IMR-90 (cell line): ENCODE measurements at regions not wholly inside any gene's neighbourhood (a gene's known extent, or its start where the extent isn't known, plus 50 kb on each side); places are given as distances from the start of the nearest gene placed in this dataset.

Experiments
- ATAC-seq: fragments of 200-7000 bp; cut with Tn5 transposase; 2 replicates; pipeline ENCODE4 v1.9.1; 2020; ENCODE audit warnings: low read depth, mild to moderate bottlenecking, moderate library complexity
- BruUV-seq: library from RNA; stranded (reverse); fragments of 400-500 nt; replicated peaks from 2 replicates; lab custom pipeline; 2021; lab: Mats Ljungman, UMichigan
- CTCF ChIA-PET: fragments of 300-600 bp; formaldehyde crosslinking; extraction: SDS; loops from one replicate; lab custom pipeline; 2021; ENCODE audit warnings: antibody characterized with exemption; lab: Yijun Ruan, JAX
- POLR2A ChIA-PET: fragments of 300-600 bp; sonication (Branson Sonifier 250); formaldehyde crosslinking; loops from one replicate; lab custom pipeline; 2022; ENCODE audit warnings: antibody characterized with exemption; ENCODE audit not compliant: unreplicated experiment; lab: Charles Lee
- DNase-seq: peaks from one replicate; pipeline ENCODE4 v3.0.0; 2013
- H2AFZ ChIP-seq: replicated peaks from 2 replicates; pipeline ENCODE3; 2013; ENCODE audit warnings: low read length, mild to moderate bottlenecking; ENCODE audit not compliant: poor library complexity
- H2AK5ac ChIP-seq: 2 replicates; pipeline ENCODE4 v1.6.1; 2013; ENCODE audit warnings: low read depth, low read length, inconsistent platforms
- H2AK9ac ChIP-seq: replicated peaks from 2 replicates; pipeline ENCODE3; 2013; ENCODE audit warnings: mild to moderate bottlenecking, low read depth, low read length, moderate library complexity; ENCODE audit not compliant: poor library complexity
- H2BK120ac ChIP-seq: 2 replicates; pipeline ENCODE4 v1.6.1; 2013; ENCODE audit warnings: low read depth, low read length, inconsistent platforms
- H2BK15ac ChIP-seq: 3 replicates; pipeline ENCODE4 v1.6.1; 2013; ENCODE audit warnings: low read depth, low read length, inconsistent platforms
- H2BK20ac ChIP-seq: 2 replicates; pipeline ENCODE4 v1.6.1; 2013; ENCODE audit warnings: low read depth, mild to moderate bottlenecking, inconsistent platforms, low read length, moderate library complexity
- H2BK5ac ChIP-seq: 2 replicates; pipeline ENCODE4 v1.6.1; 2013; ENCODE audit warnings: mild to moderate bottlenecking, low read depth, low read length, inconsistent platforms; ENCODE audit not compliant: poor library complexity, severe bottlenecking
- H3K14ac ChIP-seq: replicated peaks from 2 replicates; pipeline ENCODE4 v1.6.1; 2013; ENCODE audit warnings: low read depth, low read length, inconsistent platforms
- H3K18ac ChIP-seq: 2 replicates; pipeline ENCODE4 v1.6.1; 2013; ENCODE audit warnings: low read depth, low read length, control low read depth
- H3K23ac ChIP-seq: 2 replicates; pipeline ENCODE4 v1.6.1; 2013; ENCODE audit warnings: low read depth, low read length, inconsistent platforms
- H3K27ac ChIP-seq: 2 replicates; pipeline ENCODE4 v1.5.1; 2013; ENCODE audit warnings: mild to moderate bottlenecking, control low read depth, low read length; ENCODE audit not compliant: insufficient read depth
- H3K27me3 ChIP-seq: 2 replicates; pipeline ENCODE4 v1.6.1; 2013; ENCODE audit warnings: low read length; ENCODE audit not compliant: control insufficient read depth, insufficient read depth
- H3K36me3 ChIP-seq: 2 replicates; pipeline ENCODE4 v1.6.1; 2013; ENCODE audit warnings: low read length, mixed read lengths; ENCODE audit not compliant: control insufficient read depth, insufficient read depth
- H3K4ac ChIP-seq: 2 replicates; pipeline ENCODE4 v1.6.1; 2013; ENCODE audit warnings: low read depth, low read length, inconsistent platforms
- H3K4me1 ChIP-seq: 2 replicates; pipeline ENCODE4 v1.6.1; 2013; ENCODE audit warnings: low read length, mixed read lengths; ENCODE audit not compliant: control insufficient read depth, insufficient read depth
- H3K4me2 ChIP-seq: 2 replicates; pipeline ENCODE4 v1.6.1; 2013; ENCODE audit warnings: low read depth, mild to moderate bottlenecking, control low read depth, low read length, moderate library complexity
- H3K4me3 ChIP-seq: 2 replicates; pipeline ENCODE4 v1.5.1; 2013; ENCODE audit warnings: low read depth, mild to moderate bottlenecking, control low read depth, low read length, moderate library complexity; ENCODE audit not compliant: insufficient read depth
- H3K56ac ChIP-seq: 2 replicates; pipeline ENCODE4 v1.6.1; 2013; ENCODE audit warnings: low read length, inconsistent platforms; ENCODE audit not compliant: insufficient read depth; ENCODE audit errors: extremely low read depth
- H3K79me1 ChIP-seq, 2 experiments: 2 replicates each; pipeline ENCODE4 v1.6.1; 2013; ENCODE audit warnings: low read length in 2 of 2, inconsistent platforms in 1 of 2, low read depth in 1 of 2
- H3K9ac ChIP-seq: 2 replicates; pipeline ENCODE4 v1.6.1; 2013; ENCODE audit warnings: low read depth, low read length, control low read depth
- H3K9me1 ChIP-seq: 2 replicates; pipeline ENCODE4 v1.6.1; 2013; ENCODE audit warnings: low read length, inconsistent platforms; ENCODE audit not compliant: insufficient read depth
- H3K9me3 ChIP-seq: 2 replicates; pipeline ENCODE4 v1.6.1; 2013; ENCODE audit warnings: low read length; ENCODE audit not compliant: control insufficient read depth, insufficient read depth
- H4K20me1 ChIP-seq: 2 replicates; pipeline ENCODE4 v1.6.1; 2013; ENCODE audit warnings: low read length, inconsistent platforms; ENCODE audit not compliant: insufficient read depth
- H4K5ac ChIP-seq: 2 replicates; pipeline ENCODE4 v1.6.1; 2013; ENCODE audit warnings: mild to moderate bottlenecking, low read depth, low read length, control low read depth
- H4K8ac ChIP-seq, 2 experiments: 2 replicates each; pipeline ENCODE4 v1.6.1; 2013; ENCODE audit warnings: low read depth in 2 of 2, low read length in 2 of 2, control low read depth in 1 of 2, inconsistent platforms in 1 of 2
- H4K91ac ChIP-seq: 2 replicates; pipeline ENCODE4 v1.6.1; 2013; ENCODE audit warnings: low read depth, low read length, inconsistent platforms; ENCODE audit not compliant: insufficient read depth
- CTCF ChIP-seq: conservative IDR thresholded peaks from 2 replicates; pipeline ENCODE4 v1.5.1; 2012; ENCODE audit warnings: mild to moderate bottlenecking, low read depth, low read length, improper control_type of control experiment
- FOS ChIP-seq: fragments of 150-350 bp; IDR thresholded peaks from 2 replicates; pipeline ENCODE4 v1.6.1; 2016; ENCODE audit warnings: low read depth, low read length
- MAFK ChIP-seq: IDR thresholded peaks from 2 replicates; pipeline ENCODE4 v1.6.1; 2012; ENCODE audit warnings: low read depth, low read length, improper control_type of control experiment
- MAZ ChIP-seq: IDR thresholded peaks from 2 replicates; pipeline ENCODE4 v1.6.1; 2012; ENCODE audit warnings: low read depth, mild to moderate bottlenecking, low read length, improper control_type of control experiment, moderate library complexity, borderline replicate concordance
- MXI1 ChIP-seq: IDR thresholded peaks from 2 replicates; pipeline ENCODE4 v1.6.1; 2012; ENCODE audit warnings: low read depth, mild to moderate bottlenecking, low read length, moderate library complexity, borderline replicate concordance
- NFE2L2 ChIP-seq: fragments of 150-350 bp; IDR thresholded peaks from 2 replicates; pipeline ENCODE4 v1.6.1; 2016; ENCODE audit warnings: low read depth, mild to moderate bottlenecking, low read length
- RAD21 ChIP-seq: IDR thresholded peaks from 2 replicates; pipeline ENCODE4 v1.6.1; 2012; ENCODE audit warnings: low read length, improper control_type of control experiment
- WGBS, 2 experiments: methylation state at CpG; one replicate each; pipeline versions ENCODE4 v1.1.5 to v1.1.7; 2013; ENCODE audit warnings: missing lambda C conversion rate in 2 of 2; ENCODE audit not compliant: insufficient read length in 1 of 2; ENCODE audit errors: extremely low coverage in 2 of 2; 5-methylcytosine and 5-hydroxymethylcytosine counted together
- dilution Hi-C: fragments of 300-500 bp; cut with HindIII; formaldehyde crosslinking; loops from one replicate; pipeline ENCODE4 v1.14.3; 2018; ENCODE audit warnings: low sequenced_read_pairs; ENCODE audit not compliant: unreplicated experiment
- in situ Hi-C: fragments of 300-500 bp; cut with MboI; formaldehyde crosslinking; loops from 3 replicates; pipeline ENCODE4 v1.14.3; 2019; ENCODE audit warnings: low sequenced_read_pairs, inconsistent platforms, mixed read lengths
- intact Hi-C: fragments of 100-400 bp; cut with micrococcal nuclease; formaldehyde crosslinking; loops from 2 replicates; pipeline ENCODE4 v1.10.0; 2022
- TF ChIP-seq, protein P1 (sequence below): fragments of 150-350 bp; IDR thresholded peaks from 2 replicates; pipeline ENCODE4 v1.6.1; 2016; ENCODE audit warnings: low read depth, mild to moderate bottlenecking, low read length, moderate library complexity, borderline replicate concordance

DNA sequence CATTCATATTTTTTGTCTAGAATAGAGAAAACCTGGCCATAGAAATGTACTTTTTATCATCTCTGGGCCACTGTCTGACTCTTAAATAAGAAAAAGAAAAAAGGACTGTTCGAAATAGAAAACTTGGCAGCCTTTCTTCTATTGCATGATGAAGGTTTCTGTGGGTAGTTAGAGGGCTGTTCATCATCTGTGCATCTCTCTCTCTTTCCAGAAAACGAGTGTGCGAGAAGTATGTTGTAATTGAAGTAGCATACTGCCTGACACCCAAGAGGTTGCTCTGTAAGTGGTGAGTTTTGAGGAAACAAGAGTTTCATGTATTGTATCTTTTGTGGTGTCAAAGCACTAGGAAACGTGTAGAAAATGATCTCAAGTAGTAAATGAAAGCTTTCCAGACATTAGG lies 343.2 kb upstream of the TMEM229A start:
- no peaks in the 10 kb centered on the region for H3K27me3 ChIP-seq
- TF ChIP-seq MAFK (no peak), MXI1 (no peak), NFE2L2 (no peak), RAD21 (no peak), FOS (no peak), MAZ (no peak), CTCF (no peak)
- TF ChIP-seq, protein P1, sequence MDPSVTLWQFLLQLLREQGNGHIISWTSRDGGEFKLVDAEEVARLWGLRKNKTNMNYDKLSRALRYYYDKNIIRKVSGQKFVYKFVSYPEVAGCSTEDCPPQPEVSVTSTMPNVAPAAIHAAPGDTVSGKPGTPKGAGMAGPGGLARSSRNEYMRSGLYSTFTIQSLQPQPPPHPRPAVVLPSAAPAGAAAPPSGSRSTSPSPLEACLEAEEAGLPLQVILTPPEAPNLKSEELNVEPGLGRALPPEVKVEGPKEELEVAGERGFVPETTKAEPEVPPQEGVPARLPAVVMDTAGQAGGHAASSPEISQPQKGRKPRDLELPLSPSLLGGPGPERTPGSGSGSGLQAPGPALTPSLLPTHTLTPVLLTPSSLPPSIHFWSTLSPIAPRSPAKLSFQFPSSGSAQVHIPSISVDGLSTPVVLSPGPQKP = no peak
- no peaks in the 10 kb centered on the region for H3K79me1 ChIP-seq
- BruUV-seq = no TSS peak
- peak; percentile 2 for DNase-seq
- H2AK5ac ChIP-seq = no peak overlapping the region
- H3K27ac ChIP-seq = no peak overlapping the region
- H3K56ac ChIP-seq = no peak overlapping the region
- H3K36me3 ChIP-seq = no peaks in the 10 kb centered on the region
- no peak overlapping the region for H2AK9ac ChIP-seq
- H3K4me2 ChIP-seq = no peak overlapping the region
- intact Hi-C loops = no loop called here
- H3K9me3 ChIP-seq = no peaks in the 10 kb centered on the region
- no peak overlapping the region for H2BK15ac ChIP-seq
- H4K20me1 ChIP-seq = no peaks in the 10 kb centered on the region
- no peak overlapping the region for H2BK120ac ChIP-seq
- no peak overlapping the region for H3K4me3 ChIP-seq
- POLR2A ChIA-PET = no interaction called here
- H3K9ac ChIP-seq = no peak overlapping the region
- in situ Hi-C loops = no loop called here
- H4K5ac ChIP-seq = no peak overlapping the region
- CTCF ChIA-PET = no interaction called here
- H2BK20ac ChIP-seq = no peak overlapping the region
- ATAC-seq = no peak
- no peaks in the 10 kb centered on the region for H3K4me1 ChIP-seq
- no CpG with 5 or more reads among the region's 4 CpGs for WGBS, 2 experiments
- no peak overlapping the region for H3K4ac ChIP-seq
- no peak overlapping the region for H3K18ac ChIP-seq
- no peak overlapping the region for H4K8ac ChIP-seq
- no peak overlapping the region for H3K14ac ChIP-seq
- no peak overlapping the region for H2AFZ ChIP-seq
- H3K9me1 ChIP-seq = no peaks in the 10 kb centered on the region
- dilution Hi-C loops = no loop called here
- no peak overlapping the region for H3K23ac ChIP-seq
- no peak overlapping the region for H2BK5ac ChIP-seq
- H4K91ac ChIP-seq = no peak overlapping the region
